ENCODE measurements at regions not wholly inside any gene's neighbourhood (a gene's known extent, or its start where the extent isn't known, plus 50 kb on each side); places are given as distances from the start of the nearest gene placed in this dataset.

GRCh38 chr6:95099410-95099809 is 477.9 kb upstream of the MANEA start:
- H3K36me3 ChIP-seq, result no peaks in the 10 kb centered on the region
- no peaks in the 10 kb centered on the region for H3K9me3 ChIP-seq (ENCODE audit: low read depth)

GRCh38 chr6:95109212-95109611 is 468.1 kb upstream of the MANEA start:
- no peak for TF ChIP-seq CTCF (IDR thresholded peaks at IDR 0.05; ENCODE audit: low read depth, low read length)
- Histone ChIP-seq H3K4me3 (no peak overlapping the region), H3K27me3 (no peaks in the 10 kb centered on the region), H3K4me1 (ENCODE audit: low read depth) (no peaks in the 10 kb centered on the region), H3K36me3 (no peaks in the 10 kb centered on the region), H3K27ac (no peak overlapping the region), H3K9me3 (ENCODE audit: low read depth) (no peaks in the 10 kb centered on the region)
- DNase-seq (ENCODE audit: low read depth in 1 of 2, low spot score in 1 of 2), result no peak

More at GRCh38 chr6:95099410-95099809, 477.9 kb upstream of the MANEA start:
- TF ChIP-seq CTCF (IDR thresholded peaks at IDR 0.05; ENCODE audit: low read depth, low read length), result no peak
- no peaks in the 10 kb centered on the region for H3K27me3 ChIP-seq
- no peak overlapping the region for H3K27ac ChIP-seq
- DNase-seq (ENCODE audit: low read depth in 1 of 2, low spot score in 1 of 2), result no peak
- no peak overlapping the region for H3K4me3 ChIP-seq
- H3K4me1 ChIP-seq (ENCODE audit: low read depth), result no peaks in the 10 kb centered on the region

GRCh38 chr6:95110767-95111166 is 466.6 kb upstream of the MANEA start:
- no peak overlapping the region for H3K27ac ChIP-seq
- no peak for TF ChIP-seq CTCF (IDR thresholded peaks at IDR 0.05; ENCODE audit: low read depth, low read length)
- no peaks in the 10 kb centered on the region for H3K27me3 ChIP-seq
- H3K9me3 ChIP-seq (ENCODE audit: low read depth), result no peaks in the 10 kb centered on the region
- H3K36me3 ChIP-seq, result no peaks in the 10 kb centered on the region
- DNase-seq (ENCODE audit: low read depth in 1 of 2, low spot score in 1 of 2), result no peak
- H3K4me3 ChIP-seq, result no peak overlapping the region
- no peaks in the 10 kb centered on the region for H3K4me1 ChIP-seq (ENCODE audit: low read depth)

- no peaks in the 10 kb centered on the region for H3K36me3 ChIP-seq
- no peak overlapping the region for H3K27ac ChIP-seq
- no peaks in the 10 kb centered on the region for H3K4me1 ChIP-seq (ENCODE audit: low read depth)
- no peaks in the 10 kb centered on the region for H3K9me3 ChIP-seq (ENCODE audit: low read depth)
- no peak for TF ChIP-seq CTCF (IDR thresholded peaks at IDR 0.05; ENCODE audit: low read depth, low read length)
- no peaks in the 10 kb centered on the region for H3K27me3 ChIP-seq
- H3K4me3 ChIP-seq, result no peak overlapping the region
- no peak for DNase-seq (ENCODE audit: low read depth in 1 of 2, low spot score in 1 of 2)
Observed at GRCh38 chr6:95117236-95117635, 460.1 kb upstream of the MANEA start.

GRCh38 chr6:95119927-95120326 is 457.4 kb upstream of the MANEA start:
- no peak overlapping the region for H3K4me3 ChIP-seq
- no peak for DNase-seq (ENCODE audit: low read depth in 1 of 2, low spot score in 1 of 2)
- H3K36me3 ChIP-seq, result no peaks in the 10 kb centered on the region
- no peaks in the 10 kb centered on the region for H3K9me3 ChIP-seq (ENCODE audit: low read depth)
- no peaks in the 10 kb centered on the region for H3K27me3 ChIP-seq
- H3K4me1 ChIP-seq (ENCODE audit: low read depth), result no peaks in the 10 kb centered on the region
- TF ChIP-seq CTCF (IDR thresholded peaks at IDR 0.05; ENCODE audit: low read depth, low read length), result no peak
- no peak overlapping the region for H3K27ac ChIP-seq

- H3K4me1 ChIP-seq (ENCODE audit: low read depth), result no peaks in the 10 kb centered on the region
- no peaks in the 10 kb centered on the region for H3K36me3 ChIP-seq
- H3K27ac ChIP-seq, result no peak overlapping the region
- TF ChIP-seq CTCF (IDR thresholded peaks at IDR 0.05; ENCODE audit: low read depth, low read length), result no peak
- no peak overlapping the region for H3K4me3 ChIP-seq
- DNase-seq (ENCODE audit: low read depth in 1 of 2, low spot score in 1 of 2), result no peak
- no peaks in the 10 kb centered on the region for H3K9me3 ChIP-seq (ENCODE audit: low read depth)
- no peaks in the 10 kb centered on the region for H3K27me3 ChIP-seq
Observed at GRCh38 chr6:95120984-95121383, 456.4 kb upstream of the MANEA start.

All from cardiac muscle cell (in vitro differentiated cells and primary cell).